Mucosa of descending colon (tissue), 3 donors: ENCODE measurements at regions not wholly inside any gene's neighbourhood (a gene's known extent, or its start where the extent isn't known, plus 50 kb on each side); places are given as distances from the start of the nearest gene placed in this dataset.

Experiments used
- ATAC-seq: fragments of 200-7000 bp; cut with Tn5 transposase; one replicate; pipeline ENCODE4 v1.9.1; 2020; ENCODE audit warnings: mild to moderate bottlenecking, moderate library complexity
- DNase-seq, 3 donors: peaks; one replicate each; pipeline ENCODE4 v3.0.0-alpha.2; 2020
- H3K36me3 ChIP-seq: fragments of 200-600 bp; one replicate; pipeline ENCODE4 v1.8.0; 2021; ENCODE audit warnings: low read depth, mild to moderate bottlenecking
- H3K4me1 ChIP-seq: fragments of 200-600 bp; one replicate; pipeline ENCODE4 v1.8.0; 2021; ENCODE audit warnings: low read depth, mild to moderate bottlenecking
- H3K4me3 ChIP-seq: fragments of 200-600 bp; one replicate; pipeline ENCODE4 v1.8.0; 2021; ENCODE audit warnings: mild to moderate bottlenecking
- H3K9me3 ChIP-seq: fragments of 200-600 bp; one replicate; pipeline ENCODE4 v1.8.0; 2021; ENCODE audit warnings: mild to moderate bottlenecking
- CTCF ChIP-seq: fragments of 200-600 bp; IDR thresholded peaks from one replicate; pipeline ENCODE4 v1.8.0; 2022; ENCODE audit warnings: antibody characterized with exemption, mild to moderate bottlenecking
- intact Hi-C, 2 donors: fragments of 100-400 bp; cut with DNase I in 1 of 2; cut with micrococcal nuclease in 1 of 2; formaldehyde crosslinking; loops; one replicate each; pipeline versions ENCODE4 v1.11.0 to v1.11.1; 2022; cut with DNase I, micrococcal nuclease
- donor health status: DM: no; HTN: no; CAD: no; lungs with moderate emphysema.
- donor health status: DM: no; HTN: no; CAD: no.
- donor health status: DM: no; HTN: yes; CAD: no.

GRCh38 chr18:40576507-40577115 is 1378.4 kb upstream of the PIK3C3 start:
- Histone ChIP-seq H3K4me1 (no peaks in the 10 kb centered on the region), H3K36me3 (no peaks in the 10 kb centered on the region), H3K4me3 (no peak overlapping the region), H3K9me3 (no peaks in the 10 kb centered on the region)
- no peak for DNase-seq
- intact Hi-C loops: no loop called here
- TF ChIP-seq CTCF: no peak
- no peak for ATAC-seq

- Histone ChIP-seq H3K36me3 (no peaks in the 10 kb centered on the region), H3K4me3 (no peak overlapping the region), H3K9me3 (no peaks in the 10 kb centered on the region), H3K4me1 (no peaks in the 10 kb centered on the region)
- ATAC-seq (no peak), DNase-seq (no peak)
- intact Hi-C loops: no loop called here
- TF ChIP-seq CTCF: no peak
Observed at GRCh38 chr18:40570615-40571014, 1384.4 kb upstream of the PIK3C3 start.

- Histone ChIP-seq H3K9me3 (no peaks in the 10 kb centered on the region), H3K36me3 (no peaks in the 10 kb centered on the region), H3K4me1 (no peaks in the 10 kb centered on the region), H3K4me3 (no peak overlapping the region)
- no peak for TF ChIP-seq CTCF
- intact Hi-C loops: no loop called here
- DNase-seq (no peak), ATAC-seq (no peak)
Observed at GRCh38 chr18:40569605-40570004, 1385.4 kb upstream of the PIK3C3 start.

- DNase-seq: no peak
- H3K9me3 ChIP-seq: no peaks in the 10 kb centered on the region
- H3K4me3 ChIP-seq: no peak overlapping the region
- ATAC-seq: peak; percentile 38
- TF ChIP-seq CTCF: no peak
- H3K4me1 ChIP-seq: no peaks in the 10 kb centered on the region
- H3K36me3 ChIP-seq: no peaks in the 10 kb centered on the region
- intact Hi-C loops: no loop called here
Observed at GRCh38 chr18:40566510-40566844, 1388.6 kb upstream of the PIK3C3 start.

GRCh38 chr18:40565805-40566509 is 1389.1 kb upstream of the PIK3C3 start:
- no peak for DNase-seq
- no peaks in the 10 kb centered on the region for H3K9me3 ChIP-seq
- H3K4me3 ChIP-seq: no peak overlapping the region
- ATAC-seq: peak; percentile 36
- intact Hi-C loops: no loop called here
- TF ChIP-seq CTCF: no peak
- H3K4me1 ChIP-seq: no peaks in the 10 kb centered on the region
- H3K36me3 ChIP-seq: no peaks in the 10 kb centered on the region
